ENCODE measurements at regions not wholly inside any gene's neighbourhood (a gene's known extent, or its start where the extent isn't known, plus 50 kb on each side); places are given as distances from the start of the nearest gene placed in this dataset.

- Histone ChIP-seq H3K27me3 (ENCODE audit: control insufficient read depth, insufficient read depth, low read length) (no peaks in the 10 kb centered on the region), H3K4me3 (replicated peaks in 1 of 4; ENCODE audit: control extremely low read depth in 1 of 4, insufficient read depth in 1 of 4, low read depth in 3 of 4, low read length in 4 of 4) (no peak overlapping the region), H3K9ac (ENCODE audit: insufficient read depth, low read length) (no peak overlapping the region), H2AFZ (ENCODE audit: low read length) (no peak overlapping the region), H3K36me3 (ENCODE audit: control insufficient read depth, insufficient read depth, low read length) (no peaks in the 10 kb centered on the region), H3K4me2 (ENCODE audit: extremely low read depth, insufficient read depth, low read length) (no peak overlapping the region), H3K27ac (ENCODE audit: insufficient read depth, low read length) (no peak overlapping the region), H3K4me1 (ENCODE audit: control insufficient read depth, extremely low read depth, insufficient read depth, low read length) (no peaks in the 10 kb centered on the region), H3K79me2 (ENCODE audit: control insufficient read depth, insufficient read depth, low read length) (no peaks in the 10 kb centered on the region), H3K9me3 (ENCODE audit: control insufficient read depth, insufficient read depth, low read depth, low read length) (no peaks in the 10 kb centered on the region), H4K20me1 (ENCODE audit: control insufficient read depth, extremely low read depth, insufficient read depth, low read length) (no peaks in the 10 kb centered on the region)
- TF ChIP-seq EZH2 (IDR thresholded peaks at IDR 0.05; ENCODE audit: low read length, missing control alignments) (no peak), CTCF (conservative IDR thresholded peaks at IDR 0.05 in 1 of 2, IDR thresholded peaks at IDR 0.05 in 1 of 2; ENCODE audit: low read depth in 1 of 2, low read length in 2 of 2) (no peak)
- no peak for DNase-seq (ENCODE audit: low read depth in 2 of 2)
Measured at GRCh38 chr2:88331239-88331638, 121.3 kb downstream of the FOXI3 start.

- Histone ChIP-seq H3K79me2 (ENCODE audit: control insufficient read depth, insufficient read depth, low read length) (no peaks in the 10 kb centered on the region), H4K20me1 (ENCODE audit: control insufficient read depth, extremely low read depth, insufficient read depth, low read length) (no peaks in the 10 kb centered on the region), H3K27me3 (ENCODE audit: control insufficient read depth, insufficient read depth, low read length) (no peaks in the 10 kb centered on the region), H3K4me2 (ENCODE audit: extremely low read depth, insufficient read depth, low read length) (no peak overlapping the region), H3K27ac (ENCODE audit: insufficient read depth, low read length) (no peak overlapping the region), H2AFZ (ENCODE audit: low read length) (no peak overlapping the region), H3K9me3 (ENCODE audit: control insufficient read depth, insufficient read depth, low read depth, low read length) (no peaks in the 10 kb centered on the region), H3K36me3 (ENCODE audit: control insufficient read depth, insufficient read depth, low read length) (no peaks in the 10 kb centered on the region), H3K9ac (ENCODE audit: insufficient read depth, low read length) (no peak overlapping the region), H3K4me3 (replicated peaks in 1 of 4; ENCODE audit: control extremely low read depth in 1 of 4, insufficient read depth in 1 of 4, low read depth in 3 of 4, low read length in 4 of 4) (no peak overlapping the region), H3K4me1 (ENCODE audit: control insufficient read depth, extremely low read depth, insufficient read depth, low read length) (no peaks in the 10 kb centered on the region)
- peak in 1 of 2 donors; percentile 16 for DNase-seq (ENCODE audit: low read depth in 2 of 2)
- no peak for TF ChIP-seq CTCF (conservative IDR thresholded peaks at IDR 0.05 in 1 of 2, IDR thresholded peaks at IDR 0.05 in 1 of 2; ENCODE audit: low read depth in 1 of 2, low read length in 2 of 2)
- no peak for TF ChIP-seq EZH2 (IDR thresholded peaks at IDR 0.05; ENCODE audit: low read length, missing control alignments)
Measured at GRCh38 chr2:88329815-88330603, 122.5 kb downstream of the FOXI3 start.

GRCh38 chr2:88321449-88322248 lies 130.8 kb downstream of the FOXI3 start:
- no peaks in the 10 kb centered on the region for H3K4me1 ChIP-seq (ENCODE audit: control insufficient read depth, extremely low read depth, insufficient read depth, low read length)
- H3K9ac ChIP-seq (ENCODE audit: insufficient read depth, low read length): no peak overlapping the region
- H3K79me2 ChIP-seq (ENCODE audit: control insufficient read depth, insufficient read depth, low read length): no peaks in the 10 kb centered on the region
- H4K20me1 ChIP-seq (ENCODE audit: control insufficient read depth, extremely low read depth, insufficient read depth, low read length): no peaks in the 10 kb centered on the region
- H3K4me3 ChIP-seq (replicated peaks in 1 of 4; ENCODE audit: control extremely low read depth in 1 of 4, insufficient read depth in 1 of 4, low read depth in 3 of 4, low read length in 4 of 4): no peak overlapping the region
- H3K27ac ChIP-seq (ENCODE audit: insufficient read depth, low read length): no peak overlapping the region
- no peak overlapping the region for H2AFZ ChIP-seq (ENCODE audit: low read length)
- no peak for DNase-seq (ENCODE audit: low read depth in 2 of 2)
- H3K36me3 ChIP-seq (ENCODE audit: control insufficient read depth, insufficient read depth, low read length): no peaks in the 10 kb centered on the region
- H3K9me3 ChIP-seq (ENCODE audit: control insufficient read depth, insufficient read depth, low read depth, low read length): no peaks in the 10 kb centered on the region
- H3K27me3 ChIP-seq (ENCODE audit: control insufficient read depth, insufficient read depth, low read length): no peaks in the 10 kb centered on the region
- TF ChIP-seq EZH2 (IDR thresholded peaks at IDR 0.05; ENCODE audit: low read length, missing control alignments): no peak
- TF ChIP-seq CTCF (conservative IDR thresholded peaks at IDR 0.05 in 1 of 2, IDR thresholded peaks at IDR 0.05 in 1 of 2; ENCODE audit: low read depth in 1 of 2, low read length in 2 of 2): no peak
- no peak overlapping the region for H3K4me2 ChIP-seq (ENCODE audit: extremely low read depth, insufficient read depth, low read length)
